ENCODE measurements at regions not wholly inside any gene's neighbourhood (a gene's known extent, or its start where the extent isn't known, plus 50 kb on each side); places are given as distances from the start of the nearest gene placed in this dataset.
"Not testable (repeated sequence)": the region's sequence is repeated elsewhere in the genome, so short reads cannot be mapped to it uniquely, and the experiment has no call there.

- DNase-seq = not testable (repeated sequence)
These were observed 526.1 kb downstream of the DTWD2 start for GRCh38 chr5:118462276-118462675.

- DNase-seq = no peak
These were observed 526.9 kb downstream of the DTWD2 start for GRCh38 chr5:118461436-118461835.

GRCh38 chr5:118459490-118459889, 528.9 kb downstream of the DTWD2 start:
- DNase-seq = no peak

GRCh38 chr5:118456085-118456484, 532.3 kb downstream of the DTWD2 start:
- no peak for DNase-seq

- DNase-seq = no peak
These were observed 536.6 kb downstream of the DTWD2 start for GRCh38 chr5:118451697-118452247.

- DNase-seq = no peak
These were observed 537.6 kb downstream of the DTWD2 start for GRCh38 chr5:118450554-118451332.

GRCh38 chr5:118447350-118447749, 541.0 kb downstream of the DTWD2 start:
- DNase-seq = no peak

- DNase-seq = no peak
These were observed 546.4 kb downstream of the DTWD2 start for GRCh38 chr5:118441956-118442355.

- DNase-seq = no peak
These were observed 547.3 kb downstream of the DTWD2 start for GRCh38 chr5:118441034-118441433.

- DNase-seq = no peak
These were observed 547.9 kb downstream of the DTWD2 start for GRCh38 chr5:118440496-118440895.

GRCh38 chr5:118439831-118440230, 548.5 kb downstream of the DTWD2 start:
- no peak for DNase-seq

- DNase-seq = no peak
These were observed 553.2 kb downstream of the DTWD2 start for GRCh38 chr5:118435131-118435530.

GRCh38 chr5:118434522-118434921, 553.8 kb downstream of the DTWD2 start:
- DNase-seq = no peak

GRCh38 chr5:118430076-118430475, 558.3 kb downstream of the DTWD2 start:
- DNase-seq = no peak

GRCh38 chr5:118407958-118408357, 580.4 kb downstream of the DTWD2 start:
- no peak for DNase-seq

GRCh38 chr5:118405650-118406061, 582.7 kb downstream of the DTWD2 start:
- DNase-seq = no peak

- DNase-seq = no peak
These were observed 591.1 kb downstream of the DTWD2 start for GRCh38 chr5:118397236-118397635.

GRCh38 chr5:118392491-118392890, 595.9 kb downstream of the DTWD2 start:
- no peak for DNase-seq

GRCh38 chr5:118382931-118383330, 605.4 kb downstream of the DTWD2 start:
- not testable (repeated sequence) for DNase-seq

GRCh38 chr5:118379470-118379869, 608.9 kb downstream of the DTWD2 start:
- DNase-seq = no peak

- DNase-seq = no peak
These were observed 609.4 kb downstream of the DTWD2 start for GRCh38 chr5:118378959-118379358.

GRCh38 chr5:118377420-118377819, 610.9 kb downstream of the DTWD2 start:
- no peak for DNase-seq

GRCh38 chr5:118371973-118372831, 616.1 kb downstream of the DTWD2 start:
- DNase-seq = no peak

- DNase-seq = no peak
These were observed 621.9 kb downstream of the DTWD2 start for GRCh38 chr5:118366429-118366828.

All from CD4-positive, alpha-beta T cell treated with Interleukin-17A for 4 hours (primary cell).